EL (cell line): ENCODE measurements at regions not wholly inside any gene's neighbourhood (a gene's known extent, or its start where the extent isn't known, plus 50 kb on each side); places are given as distances from the start of the nearest gene placed in this dataset.
"Not testable (repeated sequence)": the region's sequence is repeated elsewhere in the genome, so short reads cannot be mapped to it uniquely, and the experiment has no call there.

ENCODE experiments used
- DNase-seq: peaks from one replicate; pipeline ENCODE4 v3.0.0-alpha.2; 2016

GRCh38 chr14:30162066-30162465, 234.4 kb upstream of the PRKD1 start:
- no peak for DNase-seq

- no peak for DNase-seq
Measured at GRCh38 chr14:30165255-30165654, 237.6 kb upstream of the PRKD1 start.

- no peak for DNase-seq
Measured at GRCh38 chr14:30177781-30178180, 250.1 kb upstream of the PRKD1 start.

GRCh38 chr14:30179381-30180130, 251.9 kb upstream of the PRKD1 start:
- DNase-seq = no peak

GRCh38 chr14:30180219-30180618, 252.6 kb upstream of the PRKD1 start:
- DNase-seq = no peak

- no peak for DNase-seq
Measured at GRCh38 chr14:30185832-30186231, 258.2 kb upstream of the PRKD1 start.

GRCh38 chr14:30191639-30192279, 264.1 kb upstream of the PRKD1 start:
- DNase-seq = peak; percentile 19

- peak; percentile 38 for DNase-seq
Measured at GRCh38 chr14:30193101-30193500, 265.5 kb upstream of the PRKD1 start.

- peak; percentile 94 for DNase-seq
Measured at GRCh38 chr14:30193845-30194501, 266.3 kb upstream of the PRKD1 start.

- peak; percentile 92 for DNase-seq
Measured at GRCh38 chr14:30194741-30195148, 267.1 kb upstream of the PRKD1 start.

- DNase-seq = peak; percentile 74
Measured at GRCh38 chr14:30195941-30196340, 268.3 kb upstream of the PRKD1 start.

GRCh38 chr14:30196861-30197260, 269.2 kb upstream of the PRKD1 start:
- DNase-seq = no peak

GRCh38 chr14:30198720-30199119, 271.1 kb upstream of the PRKD1 start:
- DNase-seq = not testable (repeated sequence)

GRCh38 chr14:30204431-30204980, 276.9 kb upstream of the PRKD1 start:
- no peak for DNase-seq

GRCh38 chr14:30209136-30209535, 281.5 kb upstream of the PRKD1 start:
- DNase-seq = no peak

- peak; percentile 52 for DNase-seq
Measured at GRCh38 chr14:30210630-30211029, 283.0 kb upstream of the PRKD1 start.

- DNase-seq = peak; percentile 58
Measured at GRCh38 chr14:30211326-30211725, 283.7 kb upstream of the PRKD1 start.

GRCh38 chr14:30214014-30214413, 286.4 kb upstream of the PRKD1 start:
- DNase-seq = peak; percentile 49

GRCh38 chr14:30214461-30215090, 286.9 kb upstream of the PRKD1 start:
- peak; percentile 69 for DNase-seq

- no peak for DNase-seq
Measured at GRCh38 chr14:30218907-30219306, 291.3 kb upstream of the PRKD1 start.

GRCh38 chr14:30221546-30221945, 293.9 kb upstream of the PRKD1 start:
- DNase-seq = no peak

GRCh38 chr14:30223385-30223785, 295.7 kb upstream of the PRKD1 start:
- peak; percentile 89 for DNase-seq

- DNase-seq = no peak
Measured at GRCh38 chr14:30223966-30224365, 296.3 kb upstream of the PRKD1 start.
